Motor neuron (in vitro differentiated cells): ENCODE measurements at regions not wholly inside any gene's neighbourhood (a gene's known extent, or its start where the extent isn't known, plus 50 kb on each side); places are given as distances from the start of the nearest gene placed in this dataset.

Experiments
- ATAC-seq, 8 experiments: fragments of 200-7000 bp; cut with Tn5 transposase; replicated peaks in 6 of 8; 2 replicates each; pipeline ENCODE4 v1.8.0; 2021; ENCODE audit warnings: mild to moderate bottlenecking in 8 of 8, moderate library complexity in 8 of 8
- H3K27ac ChIP-seq, 2 donors: fragments of 250-450 bp; sonication (Bioruptor Pico); 2 replicates each; pipeline ENCODE4 v1.9.0; 2021; ENCODE audit warnings: antibody characterized with exemption in 2 of 2, mild to moderate bottlenecking in 2 of 2, moderate library complexity in 1 of 2
- H3K4me1 ChIP-seq, 2 donors: fragments of 250-450 bp; sonication (Bioruptor Pico); replicated peaks in 1 of 2; 2 replicates each; pipeline ENCODE4 v1.6.1; 2021; ENCODE audit warnings: antibody characterized with exemption in 2 of 2, mild to moderate bottlenecking in 2 of 2, moderate library complexity in 1 of 2
- H3K4me3 ChIP-seq, 5 donors: fragments of 250-450 bp; sonication (Bioruptor Pico); 2 replicates each; pipeline ENCODE4 v1.9.0; 2021; ENCODE audit warnings: antibody characterized with exemption in 5 of 5, mild to moderate bottlenecking in 5 of 5, moderate library complexity in 4 of 5
- WGBS, 10 experiments: fragments of 450-650 bp; shearing (Covaris generic); methylation state at CpG; one replicate each; pipeline ENCODE4 v1.0.0; 2022; 5-methylcytosine and 5-hydroxymethylcytosine counted together
- in situ Hi-C, 9 experiments: fragments of 400-800 bp; cut with MboI; loops; one replicate each; pipeline ENCODE4 v1.15.0; 2021; ENCODE audit warnings: low sequenced_read_pairs in 9 of 9, low pct_unique_long_range_greater_than_20kb in 2 of 9; ENCODE audit not compliant: unreplicated experiment in 9 of 9

DNA sequence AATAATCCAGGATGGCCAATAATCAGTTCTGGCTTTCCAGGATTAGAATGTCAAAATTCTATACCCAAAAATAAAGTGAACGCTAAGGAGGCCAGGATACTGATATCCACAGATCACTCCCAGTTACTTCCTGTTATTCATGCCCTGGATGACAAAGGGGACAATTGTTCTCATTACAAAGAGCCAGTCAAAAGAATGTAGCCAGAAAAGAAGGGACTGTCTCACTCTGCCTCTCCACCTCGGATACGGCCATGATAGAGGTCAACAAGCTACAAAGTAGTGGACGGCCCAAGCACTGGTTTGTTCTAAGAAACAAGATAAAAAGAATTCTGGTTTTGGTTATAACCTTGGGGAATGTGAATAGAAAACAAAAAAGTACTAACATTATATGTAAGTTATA is 116.1 kb upstream of the ATF7IP start:
- Histone ChIP-seq H3K4me3 (no peak overlapping the region), H3K4me1 (peaks cover 0 to 3% of the 10 kb centered on the region in 2 donors), H3K27ac (peak overlapping the region in 1 of 2 donors; percentile 7)
- 20 to 92% (median 43%) methylated on average over 1 to 4 of the region's 4 CpGs; no CpG with 5 or more reads in 1 of the 10 experiments for WGBS, 10 experiments
- in situ Hi-C loops, result loop anchor here in 3 of 9 experiments (25.0 kb wide), 4 partner anchors 213 to 413 kb away; no protein-coding TSS in a partner anchor
- peak in 3 of 8 experiments; percentile 21 to 47 (median 27) for ATAC-seq

DNA sequence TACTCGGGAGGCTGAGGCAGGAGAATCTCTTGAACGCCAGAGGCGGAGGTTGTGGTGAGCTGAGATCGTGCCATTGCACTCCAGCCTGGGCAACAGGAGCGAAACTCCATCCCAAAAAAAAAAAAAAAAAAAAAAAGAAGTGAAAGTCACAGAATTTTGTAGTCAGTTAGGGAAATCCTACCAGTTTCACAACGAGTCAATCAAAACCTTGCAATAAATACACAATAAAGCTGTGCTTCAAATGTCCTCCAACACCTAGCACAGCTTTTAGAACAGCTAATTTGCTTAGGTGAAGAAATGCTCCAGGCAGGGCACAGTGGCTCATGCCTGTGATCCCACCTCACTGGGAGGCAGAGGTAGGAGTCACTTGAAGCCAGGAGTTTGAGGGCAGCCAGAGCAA is 112.8 kb upstream of the ATF7IP start:
- peaks cover 8 to 13% of the 10 kb centered on the region in 2 donors for H3K4me1 ChIP-seq
- no peak overlapping the region for H3K27ac ChIP-seq
- 0 to 100% (median 88%) methylated on average over 1 to 5 of the region's 6 CpGs; no CpG with 5 or more reads in 3 of the 10 experiments for WGBS, 10 experiments
- in situ Hi-C loops, result loop anchor here in 3 of 9 experiments (10.0 to 25.0 kb wide), 2 partner anchors 110 to 112 kb away; partner anchors contain the start of gene ATF7IP (in 3 of the 3)
- H3K4me3 ChIP-seq, result no peak overlapping the region
- ATAC-seq, result no peak

DNA sequence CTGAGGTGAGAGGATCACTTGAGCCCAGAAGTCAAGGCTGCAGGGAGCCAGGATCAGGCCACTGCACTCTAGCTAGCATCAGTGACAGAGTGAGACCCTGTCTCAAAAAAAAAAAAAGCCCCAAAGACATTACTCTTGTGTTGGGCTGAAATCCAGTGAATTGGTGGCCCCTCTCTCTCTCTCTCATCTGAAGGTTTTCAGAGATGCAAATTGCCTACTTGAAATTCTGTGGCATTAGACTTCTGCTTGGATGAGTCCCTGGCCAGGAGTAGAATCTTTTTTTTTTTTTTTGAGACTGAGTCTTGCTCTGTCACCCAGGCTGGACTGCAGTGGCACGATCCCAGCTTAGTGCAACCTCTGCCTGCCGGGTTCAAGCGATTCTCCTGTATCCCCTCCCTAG is 112.0 kb upstream of the ATF7IP start:
- WGBS, 10 experiments, result 83 to 100% (median 100%) methylated on average over 1 to 3 of the region's 3 CpGs; no CpG with 5 or more reads in 7 of the 10 experiments
- in situ Hi-C loops, result loop anchor here in 3 of 9 experiments (10.0 to 25.0 kb wide), 2 partner anchors 109 to 111 kb away; partner anchors contain the start of gene ATF7IP (in 3 of the 3)

DNA sequence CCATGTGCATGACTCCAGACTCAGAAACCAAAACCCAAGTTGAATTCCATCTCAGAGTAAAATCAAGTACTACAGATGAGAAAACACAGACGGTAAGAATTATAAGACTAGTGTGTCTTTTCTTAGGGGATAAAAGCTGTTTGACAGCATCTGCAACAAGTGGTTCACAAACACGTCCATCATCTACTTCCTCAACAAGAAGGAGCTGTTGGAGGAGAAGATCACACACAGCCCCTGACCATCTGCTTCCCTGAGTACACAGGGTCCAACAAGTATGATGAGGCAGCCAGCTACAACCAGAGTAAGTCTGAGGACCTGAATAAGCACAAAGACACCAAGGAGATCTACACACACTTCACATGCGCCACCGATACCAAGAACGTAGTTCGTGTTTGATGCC is 110.7 kb upstream of the ATF7IP start:
- in situ Hi-C loops, result loop anchor here in 3 of 9 experiments (10.0 to 25.0 kb wide), 2 partner anchors 108 to 110 kb away; partner anchors contain the start of gene ATF7IP (in 3 of the 3)
- Histone ChIP-seq H3K4me3 (no peak overlapping the region), H3K27ac (no peak overlapping the region), H3K4me1 (peaks cover 15 to 16% of the 10 kb centered on the region in 2 donors)
- ATAC-seq, result no peak
- whole genome bisulfite sequencing, 10 experiments, result 83 to 100% (median 100%) methylated on average over 1 to 6 of the region's 6 CpGs; no CpG with 5 or more reads in 2 of the 10 experiments

More for the DNA sequence above, 112.0 kb upstream of the ATF7IP start:
- Histone ChIP-seq H3K4me1 (peaks cover 14 to 18% of the 10 kb centered on the region in 2 donors), H3K27ac (no peak overlapping the region), H3K4me3 (no peak overlapping the region)
- peak in 2 of 8 experiments; percentile 19 to 23 for ATAC-seq

DNA sequence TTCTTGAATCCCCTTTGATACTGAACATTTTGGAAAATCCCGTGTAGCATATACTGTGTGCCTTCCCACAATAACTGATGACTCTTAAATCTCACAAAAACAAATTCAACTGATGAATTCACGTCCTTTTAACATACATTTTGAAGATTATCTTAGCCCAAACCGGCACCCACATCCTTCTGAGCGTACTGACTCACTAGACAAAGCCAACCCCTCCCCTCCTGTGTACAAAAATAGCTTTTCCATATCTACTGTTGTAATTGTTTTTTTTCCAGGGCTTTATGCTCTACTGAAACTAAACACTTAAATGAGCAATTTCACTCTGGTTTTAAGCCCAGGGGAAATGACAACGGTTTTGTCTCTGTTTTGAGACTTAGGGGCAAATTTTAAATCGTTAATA is 109.4 kb upstream of the ATF7IP start:
- Histone ChIP-seq H3K27ac (no peak overlapping the region), H3K4me1 (peaks cover 25 to 27% of the 10 kb centered on the region in 2 donors), H3K4me3 (no peak overlapping the region)
- in situ Hi-C loops, result loop anchor here in 3 of 9 experiments (10.0 to 25.0 kb wide), 2 partner anchors 106 to 109 kb away; partner anchors contain the start of gene ATF7IP (in 3 of the 3)
- ATAC-seq, result peak in 2 of 8 experiments; percentile 4 to 5
- WGBS, 10 experiments, result 26 to 100% (median 79%) methylated on average over 1 to 6 of the region's 6 CpGs; no CpG with 5 or more reads in 2 of the 10 experiments

DNA sequence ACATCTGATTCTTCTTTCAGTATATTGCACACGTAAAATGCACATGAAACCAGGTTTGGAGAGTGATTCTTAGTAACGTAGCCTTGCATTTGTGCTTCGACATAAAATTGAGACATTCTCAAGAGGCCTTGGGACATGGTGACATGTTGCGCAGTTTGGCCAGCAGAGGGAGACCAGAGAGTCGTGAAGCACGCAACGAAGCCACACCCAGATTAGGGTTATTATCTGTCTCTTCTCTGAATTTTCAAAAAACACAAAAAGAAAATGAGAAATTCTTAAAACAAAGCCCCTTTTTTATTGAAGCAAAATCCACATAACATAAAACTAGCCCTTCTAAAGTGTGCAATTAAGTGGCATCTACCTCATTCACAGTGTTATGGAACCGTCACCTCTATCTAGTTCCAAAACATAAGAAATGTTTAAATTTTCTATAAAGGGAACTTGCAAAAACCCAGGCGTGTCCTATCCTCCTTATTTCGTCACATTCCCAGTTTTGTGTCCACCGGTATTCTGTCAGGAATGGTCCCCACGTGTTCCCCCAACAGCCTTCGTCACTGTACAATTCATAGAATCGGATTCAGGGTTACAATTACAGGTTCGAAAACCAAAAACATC is 108.8 kb upstream of the ATF7IP start:
- peaks cover 30 to 31% of the 10 kb centered on the region in 2 donors for H3K4me1 ChIP-seq
- no peak overlapping the region for H3K4me3 ChIP-seq
- 4 to 83% (median 54%) methylated on average over 4 to 15 of the region's 15 CpGs for WGBS, 10 experiments
- in situ Hi-C loops, result loop anchor here in 3 of 9 experiments (10.0 to 25.0 kb wide), 2 partner anchors 106 to 108 kb away; partner anchors contain the start of gene ATF7IP (in 3 of the 3)
- ATAC-seq, result peak in 2 of 8 experiments; percentile 2 to 8
- H3K27ac ChIP-seq, result peak overlapping the region; percentile 69 to 72

DNA sequence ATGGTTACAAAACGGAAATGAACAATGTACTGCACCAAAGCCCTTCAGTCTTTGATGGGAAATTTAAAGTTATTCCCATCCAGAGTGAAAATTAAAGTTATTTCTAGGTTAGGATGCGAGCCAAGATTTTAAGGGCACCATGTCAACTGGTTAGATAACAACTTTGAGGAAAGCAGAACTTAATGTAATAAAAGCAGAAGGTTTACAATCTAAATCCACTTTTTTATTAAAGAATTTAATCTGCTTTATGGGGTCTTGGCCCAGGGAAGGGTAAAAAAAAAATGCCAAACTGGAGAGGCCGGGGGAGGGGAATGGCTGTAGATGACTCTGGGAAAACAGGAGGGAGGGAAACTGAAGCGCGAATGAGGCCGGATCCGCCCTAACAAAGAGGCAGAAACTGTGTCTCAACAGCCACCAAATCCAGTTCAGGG is 108.2 kb upstream of the ATF7IP start:
- Histone ChIP-seq H3K4me1 (peaks cover 31 to 32% of the 10 kb centered on the region in 2 donors), H3K4me3 (no peak overlapping the region), H3K27ac (peak overlapping the region; percentile 69 to 72)
- ATAC-seq, result no peak
- 0 to 92% (median 31%) methylated on average over 1 to 7 of the region's 7 CpGs; no CpG with 5 or more reads in 1 of the 10 experiments for WGBS, 10 experiments
- in situ Hi-C loops, result loop anchor here in 3 of 9 experiments (10.0 to 25.0 kb wide), 2 partner anchors 105 to 107 kb away; partner anchors contain the start of gene ATF7IP (in 3 of the 3)

DNA sequence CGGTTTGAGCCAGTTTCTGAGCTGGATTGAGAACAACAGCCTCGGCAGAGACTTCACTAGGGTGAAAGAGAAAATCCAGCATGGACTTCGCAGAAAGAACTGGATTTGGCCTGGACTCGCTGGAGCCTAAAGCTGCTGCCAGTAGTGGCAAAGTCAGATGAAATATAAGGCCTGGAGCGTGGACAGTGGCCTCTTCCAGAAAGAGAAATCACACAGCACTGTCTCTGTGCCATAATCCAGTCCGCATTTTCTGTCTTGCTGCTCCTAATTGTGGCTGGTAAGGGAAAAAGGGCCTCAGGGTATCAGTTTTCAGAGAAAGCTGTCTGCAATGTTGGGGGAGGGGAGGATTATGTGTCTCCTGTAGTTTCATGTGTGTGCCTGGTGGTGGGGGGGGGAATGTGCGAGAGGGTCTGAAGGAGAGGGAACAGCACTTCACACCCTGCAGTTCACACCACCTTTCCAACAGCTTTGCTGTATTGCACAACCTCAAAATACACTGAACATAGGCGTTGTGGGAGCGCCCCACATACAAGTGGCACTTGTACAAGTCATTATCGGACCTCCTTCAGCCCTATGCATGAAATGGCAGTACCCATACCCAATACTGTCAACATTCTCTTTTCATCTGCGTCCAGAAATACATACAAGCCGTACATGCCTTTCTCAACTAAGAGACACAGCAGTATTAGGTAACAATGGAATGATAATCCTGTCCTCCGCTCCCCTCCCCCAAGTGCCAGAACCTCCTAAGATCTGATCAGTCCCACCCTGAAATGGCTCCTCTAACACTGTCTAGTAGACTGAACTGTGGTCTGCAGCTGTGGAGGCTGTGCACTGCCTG is 107.5 kb upstream of the ATF7IP start:
- peak overlapping the region; percentile 69 to 72 for H3K27ac ChIP-seq
- WGBS, 10 experiments, result 0 to 92% (median 34%) methylated on average over 1 to 10 of the region's 13 CpGs
- H3K4me1 ChIP-seq, result peaks cover 31 to 32% of the 10 kb centered on the region in 2 donors
- H3K4me3 ChIP-seq, result no peak overlapping the region
- in situ Hi-C loops, result loop anchor here in 3 of 9 experiments (10.0 to 25.0 kb wide), 2 partner anchors 104 to 107 kb away; partner anchors contain the start of gene ATF7IP (in 3 of the 3)
- ATAC-seq, result peak; percentile 27 to 85 (median 58)

DNA sequence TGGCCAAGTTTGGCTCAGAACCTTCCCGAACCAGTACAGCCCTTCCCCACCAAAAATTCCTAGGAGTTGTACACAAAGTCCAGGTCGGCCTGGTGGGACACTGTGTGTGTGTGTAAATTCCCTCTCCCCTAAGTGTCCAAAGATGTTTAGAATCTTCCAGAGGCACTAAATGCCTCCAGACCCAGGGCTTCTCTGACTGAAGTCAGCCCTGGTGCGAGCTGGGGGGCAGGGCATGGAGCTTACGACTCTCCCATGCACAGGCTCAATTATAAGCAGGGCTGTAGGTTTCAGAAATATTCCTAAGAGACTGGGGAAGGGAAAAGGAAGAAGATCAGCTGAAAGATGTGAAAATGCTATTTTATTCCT is 106.9 kb upstream of the ATF7IP start:
- Histone ChIP-seq H3K4me1 (peaks cover 31 to 32% of the 10 kb centered on the region in 2 donors), H3K27ac (peak overlapping the region in 1 of 2 donors; percentile 72)

DNA sequence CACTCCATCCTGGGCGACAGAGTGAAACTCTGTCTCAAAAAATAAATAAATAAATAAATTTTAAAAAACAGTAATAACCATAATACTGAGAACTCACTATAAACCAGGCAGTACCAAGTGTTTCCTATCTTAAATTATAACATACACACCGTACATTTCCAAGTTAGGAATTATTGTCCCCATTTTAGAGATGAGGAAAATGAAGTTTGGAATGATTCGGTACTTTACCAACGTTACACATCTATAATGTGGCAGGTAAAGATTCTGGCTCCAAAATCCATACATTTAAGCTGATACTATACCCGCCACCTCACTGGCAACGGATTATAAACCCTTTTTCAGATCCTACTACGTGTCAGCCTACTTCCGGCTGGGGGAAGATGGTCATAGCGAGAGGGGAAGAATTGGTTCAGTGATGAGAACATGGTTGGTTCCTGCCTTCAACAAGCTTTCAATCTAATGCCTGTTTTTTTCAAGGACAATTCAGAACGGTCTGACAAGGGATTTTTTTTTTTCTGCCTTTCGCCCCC is 105.9 kb upstream of the ATF7IP start:
- Histone ChIP-seq H3K27ac (peak overlapping the region in 1 of 2 donors; percentile 4), H3K4me1 (peaks cover 31 to 32% of the 10 kb centered on the region in 2 donors), H3K4me3 (no peak overlapping the region)
- ATAC-seq, result no peak
- in situ Hi-C loops, result loop anchor here in 3 of 9 experiments (10.0 to 25.0 kb wide), 2 partner anchors 103 to 105 kb away; partner anchors contain the start of gene ATF7IP (in 3 of the 3)
- WGBS, 10 experiments, result 69 to 100% (median 85%) methylated on average over 1 to 9 of the region's 11 CpGs

More for the DNA sequence above, 106.9 kb upstream of the ATF7IP start:
- WGBS, 10 experiments, result 17 to 100% (median 44%) methylated on average over 1 to 4 of the region's 4 CpGs; no CpG with 5 or more reads in 4 of the 10 experiments
- no peak overlapping the region for H3K4me3 ChIP-seq
- no peak for ATAC-seq
- in situ Hi-C loops, result loop anchor here in 3 of 9 experiments (10.0 to 25.0 kb wide), 2 partner anchors 104 to 106 kb away; partner anchors contain the start of gene ATF7IP (in 3 of the 3)

DNA sequence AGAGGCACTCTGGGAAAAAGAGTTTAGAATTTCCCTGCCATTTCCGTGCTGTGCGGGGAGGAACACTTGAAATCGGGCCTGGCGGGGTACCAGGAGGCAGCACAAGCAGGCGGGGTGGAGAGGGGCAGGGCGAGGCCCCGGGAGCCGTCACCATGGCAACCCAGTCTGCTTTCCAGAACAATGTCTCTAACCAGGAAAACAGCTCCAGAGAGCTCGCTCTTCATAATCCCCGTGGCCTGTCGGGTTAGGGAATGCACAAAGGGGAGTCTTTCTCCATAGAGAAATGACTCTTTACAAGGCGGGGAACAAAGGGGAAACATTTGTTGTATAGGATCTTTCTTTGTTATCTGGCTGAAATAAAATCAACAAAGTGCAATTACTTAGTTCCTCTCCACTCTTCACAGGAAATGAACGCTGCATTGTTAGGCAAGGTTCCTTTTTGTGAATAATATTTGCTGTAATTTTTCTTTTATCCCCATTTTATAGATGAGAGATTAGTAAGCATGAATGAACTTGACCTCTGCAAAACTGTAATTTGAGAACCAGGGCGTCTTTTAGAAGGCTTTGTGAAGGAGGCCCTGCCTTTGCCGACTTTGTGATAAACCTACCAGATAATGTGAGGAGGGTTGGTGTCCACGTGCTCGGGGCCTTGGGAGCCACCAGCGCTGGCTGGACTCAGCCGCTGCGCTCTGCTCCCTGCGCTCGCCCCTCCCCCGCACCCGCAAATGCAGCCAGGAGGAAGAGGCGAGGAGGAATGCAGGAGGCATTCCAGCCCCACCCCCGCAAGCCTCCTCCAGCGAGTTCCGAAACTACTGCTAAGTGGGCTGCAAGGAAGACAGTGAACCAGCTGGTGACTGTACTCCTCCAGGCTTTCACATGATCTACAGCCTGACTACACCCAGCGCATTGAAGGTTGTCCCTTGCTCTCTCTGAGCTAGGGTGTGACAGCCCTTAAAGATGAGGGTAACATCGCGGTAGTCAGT is 105.2 kb upstream of the ATF7IP start:
- 0 to 43% (median 10%) methylated on average over 1 to 14 of the region's 31 CpGs for WGBS, 10 experiments
- ATAC-seq, result peak; percentile 43 to 91 (median 82)
- in situ Hi-C loops, result loop anchor here in 1 of 9 experiments (25.0 kb wide), 1 partner anchor 102 kb away; the partner anchor contains the start of gene ATF7IP
- H3K4me1 ChIP-seq, result peaks cover 31 to 32% of the 10 kb centered on the region in 2 donors
- H3K27ac ChIP-seq, result peak overlapping the region; percentile 19 to 79
- peak overlapping the region in 1 of 5 donors; percentile 0 for H3K4me3 ChIP-seq
